ENCODE measurements at regions not wholly inside any gene's neighbourhood (a gene's known extent, or its start where the extent isn't known, plus 50 kb on each side); places are given as distances from the start of the nearest gene placed in this dataset.

- no peak for DNase-seq
These were observed 54.5 kb upstream of the ANKFN1 start for GRCh38 chr17:56098746-56099145.

GRCh38 chr17:56099649-56100048 lies 53.6 kb upstream of the ANKFN1 start:
- no peak for DNase-seq
